A549 (cell line): ENCODE measurements at regions not wholly inside any gene's neighbourhood (a gene's known extent, or its start where the extent isn't known, plus 50 kb on each side); places are given as distances from the start of the nearest gene placed in this dataset.

Experiments used
- ATAC-seq, 2 experiments: fragments of 200-7000 bp in 1 of 2; fragments of >200 bp in 1 of 2; cut with Nextera tagmentation in 1 of 2; cut with Tn5 transposase in 1 of 2; 3 replicates each; pipeline versions ENCODE4 v1.8.0 to v1.9.1; 2018 to 2020; ENCODE audit warnings: mild to moderate bottlenecking in 1 of 2, moderate library complexity in 1 of 2
- CTCF ChIA-PET: fragments of 300-600 bp; sonication (Branson Sonifier 250); formaldehyde crosslinking; extraction: SDS; loops from one replicate; lab custom pipeline; 2021; ENCODE audit warnings: antibody characterized with exemption, inconsistent platforms; lab: Yijun Ruan, JAX
- POLR2A ChIA-PET: fragments of 350-600 bp; formaldehyde crosslinking; extraction: SDS; loops from one replicate; lab custom pipeline; 2021; ENCODE audit warnings: antibody characterized with exemption, inconsistent platforms; lab: Yijun Ruan, JAX
- DNase-seq, 2 experiments: peaks; one replicate each; pipeline versions ENCODE4 v3.0.0 to v3.0.0-alpha.2; 2011 to 2016; ENCODE audit warnings: low read depth in 1 of 2, low spot score in 1 of 2
- FAIRE-seq: peaks from 2 replicates; lab custom pipeline; 2011; peaks lifted over from hg19 to GRCh38; lab: Jason Lieb, UNC
- H3K27ac ChIP-seq, 2 experiments: fragments of >200 bp; sonication (Bioruptor Twin); formaldehyde crosslinking; 3 replicates each; pipeline ENCODE4 v1.5.1; 2016 to 2017
- H3K4me1 ChIP-seq: fragments of >200 bp; sonication (Bioruptor Twin); formaldehyde crosslinking; 3 replicates; pipeline ENCODE4 v1.6.1; 2016
- H3K4me2 ChIP-seq: fragments of >200 bp; sonication (Bioruptor Twin); formaldehyde crosslinking; 3 replicates; pipeline ENCODE4 v1.6.1; 2016
- H3K4me3 ChIP-seq: fragments of >200 bp; sonication (Bioruptor Twin); formaldehyde crosslinking; 3 replicates; pipeline ENCODE4 v1.5.1; 2016
- H3K9me3 ChIP-seq: fragments of >200 bp; sonication (Bioruptor Twin); formaldehyde crosslinking; 3 replicates; pipeline ENCODE4 v1.6.1; 2016
- CEBPB ChIP-seq, 2 experiments: fragments of >200 bp in 1 of 2; sonication (Bioruptor Twin) in 1 of 2; formaldehyde crosslinking in 1 of 2; IDR thresholded peaks; 2 replicates each; pipeline ENCODE4 v1.6.1; 2012 to 2016
- ESRRA ChIP-seq: fragments of 150-350 bp; IDR thresholded peaks from 2 replicates; pipeline ENCODE4 v1.6.1; 2014; ENCODE audit warnings: mild to moderate bottlenecking, low read length, borderline replicate concordance
- FOSB ChIP-seq: fragments of 250-450 bp; sonication (Bioruptor Pico); IDR thresholded peaks from 2 replicates; pipeline ENCODE4 v1.5.0; 2020; ENCODE audit warnings: mild to moderate bottlenecking, moderate library complexity
- FOSL2 ChIP-seq, 2 experiments: fragments of 450-650 bp in 1 of 2; fragments of >200 bp in 1 of 2; sonication (Bioruptor Twin) in 1 of 2; formaldehyde crosslinking; IDR thresholded peaks; 2 replicates each; pipeline versions ENCODE4 v1.5.0 to v1.6.1; 2016 to 2020; ENCODE audit warnings: mild to moderate bottlenecking in 1 of 2, moderate library complexity in 1 of 2
- HDAC2 ChIP-seq: fragments of 200-600 bp; sonication (generic); IDR thresholded peaks from 2 replicates; pipeline ENCODE4 v1.6.1; 2016
- JUN ChIP-seq, 2 experiments: fragments of >200 bp; sonication (Bioruptor Twin); formaldehyde crosslinking; IDR thresholded peaks; 2 replicates in 1 of 2; 3 replicates in 1 of 2; pipeline ENCODE4 v1.6.1; 2016 to 2017
- KDM5A ChIP-seq: fragments of 200-600 bp; sonication (generic); IDR thresholded peaks from 2 replicates; pipeline ENCODE4 v1.6.1; 2016; ENCODE audit warnings: antibody characterized with exemption, mild to moderate bottlenecking
- MAFK ChIP-seq: fragments of 450-650 bp; IDR thresholded peaks from 2 replicates; pipeline ENCODE4 v1.6.1; 2014; ENCODE audit not compliant: partially characterized antibody
- MYC ChIP-seq: IDR thresholded peaks from 2 replicates; pipeline ENCODE4 v1.6.1; 2012; ENCODE audit warnings: mild to moderate bottlenecking, inconsistent platforms, low read length, improper control_type of control experiment, borderline replicate concordance
- NFE2L2 ChIP-seq: fragments of 150-350 bp; conservative IDR thresholded peaks from 2 replicates; pipeline ENCODE4 v1.6.1; 2014; ENCODE audit warnings: low read length
- NR3C1 ChIP-seq: fragments of >200 bp; sonication (Bioruptor Twin); formaldehyde crosslinking; IDR thresholded peaks from 3 replicates; pipeline ENCODE4 v1.6.1; 2017
- PHF8 ChIP-seq: fragments of 200-600 bp; sonication (generic); IDR thresholded peaks from 2 replicates; pipeline ENCODE4 v1.6.1; 2016; ENCODE audit warnings: low read depth, mild to moderate bottlenecking, antibody characterized with exemption, moderate library complexity, borderline replicate concordance
- POLR2A ChIP-seq: IDR thresholded peaks from 2 replicates; pipeline ENCODE4 v1.6.1; 2012; ENCODE audit warnings: mild to moderate bottlenecking, low read length
- POLR2AphosphoS2 ChIP-seq: conservative IDR thresholded peaks from 2 replicates; pipeline ENCODE4 v1.6.1; 2012; ENCODE audit warnings: low read length, improper control_type of control experiment, inconsistent platforms
- RCOR1 ChIP-seq: fragments of 150-350 bp; IDR thresholded peaks from 2 replicates; pipeline ENCODE4 v1.6.1; 2014; ENCODE audit warnings: antibody characterized with exemption, low read length, low read depth
- SMC3 ChIP-seq: fragments of >200 bp; sonication (Bioruptor Twin); formaldehyde crosslinking; IDR thresholded peaks from 3 replicates; pipeline ENCODE4 v1.6.1; 2018; ENCODE audit warnings: inconsistent platforms
- ZC3H11A ChIP-seq: fragments of 450-650 bp; IDR thresholded peaks from 2 replicates; pipeline ENCODE4 v1.6.1; 2014; ENCODE audit warnings: antibody characterized with exemption, mild to moderate bottlenecking
- WGBS: methylation state at CpG from one replicate; pipeline ENCODE4 v1.1.6; 2017; ENCODE audit errors: missing lambda C conversion rate; 5-methylcytosine and 5-hydroxymethylcytosine counted together
- TF ChIP-seq, protein P1 (sequence below): IDR thresholded peaks from 2 replicates; pipeline ENCODE4 v1.6.1; 2012
- TF ChIP-seq, protein P2 (sequence below): fragments of 250-450 bp; sonication (Bioruptor Pico); IDR thresholded peaks from 2 replicates; pipeline ENCODE4 v1.5.0; 2021; ENCODE audit warnings: mild to moderate bottlenecking, moderate library complexity, borderline replicate concordance
- TF ChIP-seq, protein P3 (sequence below): IDR thresholded peaks from 2 replicates; pipeline ENCODE4 v1.6.1; 2012
- TF ChIP-seq, protein P4 (sequence below): fragments of >200 bp; sonication (Bioruptor Twin); formaldehyde crosslinking; IDR thresholded peaks from 3 replicates; pipeline ENCODE4 v1.5.1; 2016

DNA sequence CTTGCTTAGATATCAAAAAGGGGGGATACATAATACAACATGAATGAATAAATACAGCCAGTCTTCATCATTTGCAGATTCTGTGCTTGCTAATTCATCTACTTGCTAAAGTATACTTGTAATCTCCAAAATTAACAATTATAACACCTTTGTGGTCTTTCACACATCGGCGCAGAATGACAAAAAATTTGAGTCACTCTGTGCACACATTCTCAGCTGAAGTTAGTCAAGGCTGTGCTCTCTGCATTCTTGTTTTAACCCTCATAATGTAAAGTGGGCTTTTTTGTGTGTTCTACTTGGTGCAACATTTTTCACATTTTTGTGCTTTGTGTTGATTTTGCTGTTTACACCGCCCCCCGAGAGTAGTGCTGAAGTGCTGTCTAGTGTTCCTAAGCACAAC lies 65.8 kb upstream of the GPRIN3 start:
- 92% methylated on average over 4 of the region's 4 CpGs for WGBS
- H3K9me3 ChIP-seq = no peaks in the 10 kb centered on the region
- FAIRE-seq (no peak), ATAC-seq (no peak), DNase-seq (no peak)
- H3K4me3 ChIP-seq = no peak overlapping the region
- H3K27ac ChIP-seq = no peak overlapping the region
- no peak overlapping the region for H3K4me2 ChIP-seq
- ChIA-PET POLR2A (no interaction called here), CTCF (no interaction called here)
- H3K4me1 ChIP-seq = no peaks in the 10 kb centered on the region
- TF ChIP-seq KDM5A (no peak), CEBPB (IDR thresholded peaks at IDR 0.05) (no peak), PHF8 (no peak), FOSL2 (IDR thresholded peaks at IDR 0.05) (no peak), FOSL2 (CRISPR knock-in tag; IDR thresholded peaks at IDR 0.05) (no peak), POLR2AphosphoS2 (no peak), ESRRA (no peak), HDAC2 (no peak), NR3C1 (no peak)
- TF ChIP-seq, protein P1, sequence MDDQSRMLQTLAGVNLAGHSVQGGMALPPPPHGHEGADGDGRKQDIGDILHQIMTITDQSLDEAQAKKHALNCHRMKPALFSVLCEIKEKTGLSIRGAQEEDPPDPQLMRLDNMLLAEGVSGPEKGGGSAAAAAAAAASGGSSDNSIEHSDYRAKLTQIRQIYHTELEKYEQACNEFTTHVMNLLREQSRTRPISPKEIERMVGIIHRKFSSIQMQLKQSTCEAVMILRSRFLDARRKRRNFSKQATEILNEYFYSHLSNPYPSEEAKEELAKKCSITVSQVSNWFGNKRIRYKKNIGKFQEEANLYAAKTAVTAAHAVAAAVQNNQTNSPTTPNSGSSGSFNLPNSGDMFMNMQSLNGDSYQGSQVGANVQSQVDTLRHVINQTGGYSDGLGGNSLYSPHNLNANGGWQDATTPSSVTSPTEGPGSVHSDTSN = no peak
- TF ChIP-seq, protein P2, sequence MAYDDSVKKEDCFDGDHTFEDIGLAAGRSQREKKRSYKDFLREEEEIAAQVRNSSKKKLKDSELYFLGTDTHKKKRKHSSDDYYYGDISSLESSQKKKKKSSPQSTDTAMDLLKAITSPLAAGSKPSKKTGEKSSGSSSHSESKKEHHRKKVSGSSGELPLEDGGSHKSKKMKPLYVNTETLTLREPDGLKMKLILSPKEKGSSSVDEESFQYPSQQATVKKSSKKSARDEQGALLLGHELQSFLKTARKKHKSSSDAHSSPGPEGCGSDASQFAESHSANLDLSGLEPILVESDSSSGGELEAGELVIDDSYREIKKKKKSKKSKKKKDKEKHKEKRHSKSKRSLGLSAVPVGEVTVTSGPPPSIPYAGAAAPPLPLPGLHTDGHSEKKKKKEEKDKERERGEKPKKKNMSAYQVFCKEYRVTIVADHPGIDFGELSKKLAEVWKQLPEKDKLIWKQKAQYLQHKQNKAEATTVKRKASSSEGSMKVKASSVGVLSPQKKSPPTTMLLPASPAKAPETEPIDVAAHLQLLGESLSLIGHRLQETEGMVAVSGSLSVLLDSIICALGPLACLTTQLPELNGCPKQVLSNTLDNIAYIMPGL (CRISPR knock-in tag) = no peak
- TF ChIP-seq, protein P3, sequence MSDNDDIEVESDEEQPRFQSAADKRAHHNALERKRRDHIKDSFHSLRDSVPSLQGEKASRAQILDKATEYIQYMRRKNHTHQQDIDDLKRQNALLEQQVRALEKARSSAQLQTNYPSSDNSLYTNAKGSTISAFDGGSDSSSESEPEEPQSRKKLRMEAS = no peak

DNA sequence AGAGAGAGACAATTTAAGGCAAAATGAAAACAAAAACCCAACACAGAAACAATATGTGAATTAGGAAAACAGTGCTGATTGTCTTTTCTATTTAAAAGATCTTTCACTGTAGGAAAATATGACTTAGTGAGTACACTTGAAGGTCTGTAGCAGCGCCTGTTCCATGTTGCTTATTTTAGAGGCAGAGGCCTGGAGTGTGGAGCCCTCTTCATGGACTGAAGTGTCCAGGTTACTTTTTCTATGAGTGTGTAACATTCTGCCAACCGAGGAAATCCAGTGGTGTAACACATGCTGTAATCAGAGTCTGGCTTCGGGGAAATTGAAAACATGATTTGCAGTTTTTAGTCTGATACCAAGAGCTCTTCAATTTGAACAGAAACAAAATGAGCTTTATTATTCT lies 64.0 kb upstream of the GPRIN3 start:
- Histone ChIP-seq H3K4me1 (no peaks in the 10 kb centered on the region), H3K4me3 (no peak overlapping the region), H3K4me2 (no peak overlapping the region), H3K27ac (no peak overlapping the region), H3K9me3 (no peaks in the 10 kb centered on the region)
- CTCF ChIA-PET = no interaction called here
- POLR2A ChIA-PET = no interaction called here
- DNase-seq (no peak), FAIRE-seq (no peak)
- TF ChIP-seq JUN (IDR thresholded peaks at IDR 0.05) (no peak), SMC3 (no peak), NFE2L2 (no peak), FOSB (no peak), POLR2A (no peak), MAFK (no peak)
- TF ChIP-seq, protein P2 (CRISPR knock-in tag) = no peak
- TF ChIP-seq, all 56 proteins: peak for 0
- WGBS = 57% methylated on average over 3 of the region's 3 CpGs
- ATAC-seq = no peak

DNA sequence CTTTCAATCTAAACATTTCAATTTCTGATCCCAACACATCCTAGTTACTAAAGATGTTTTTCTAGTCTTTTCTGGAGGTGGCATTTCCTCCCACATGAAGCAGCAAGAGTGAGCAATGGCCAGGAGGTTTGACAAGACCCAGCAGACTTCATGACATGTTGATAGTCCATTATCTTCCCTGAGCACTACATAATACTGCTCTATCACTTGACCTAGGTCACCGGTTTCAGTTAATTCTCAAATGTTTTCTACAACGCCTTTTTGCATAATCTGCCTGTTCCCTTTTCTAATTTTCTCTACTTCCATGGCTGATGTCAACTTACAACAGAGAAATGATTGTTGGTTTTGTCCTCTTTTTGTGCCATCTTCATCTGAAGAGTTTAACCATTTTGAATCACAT lies 62.0 kb upstream of the GPRIN3 start:
- no peaks in the 10 kb centered on the region for H3K9me3 ChIP-seq
- DNase-seq = no peak
- 40% methylated on average over 2 of the region's 2 CpGs for WGBS
- H3K4me1 ChIP-seq = no peaks in the 10 kb centered on the region
- TF ChIP-seq PHF8 (no peak), RCOR1 (no peak), POLR2AphosphoS2 (no peak), MYC (no peak), NR3C1 (no peak), FOSB (no peak), ZC3H11A (no peak)
- TF ChIP-seq, protein P4, sequence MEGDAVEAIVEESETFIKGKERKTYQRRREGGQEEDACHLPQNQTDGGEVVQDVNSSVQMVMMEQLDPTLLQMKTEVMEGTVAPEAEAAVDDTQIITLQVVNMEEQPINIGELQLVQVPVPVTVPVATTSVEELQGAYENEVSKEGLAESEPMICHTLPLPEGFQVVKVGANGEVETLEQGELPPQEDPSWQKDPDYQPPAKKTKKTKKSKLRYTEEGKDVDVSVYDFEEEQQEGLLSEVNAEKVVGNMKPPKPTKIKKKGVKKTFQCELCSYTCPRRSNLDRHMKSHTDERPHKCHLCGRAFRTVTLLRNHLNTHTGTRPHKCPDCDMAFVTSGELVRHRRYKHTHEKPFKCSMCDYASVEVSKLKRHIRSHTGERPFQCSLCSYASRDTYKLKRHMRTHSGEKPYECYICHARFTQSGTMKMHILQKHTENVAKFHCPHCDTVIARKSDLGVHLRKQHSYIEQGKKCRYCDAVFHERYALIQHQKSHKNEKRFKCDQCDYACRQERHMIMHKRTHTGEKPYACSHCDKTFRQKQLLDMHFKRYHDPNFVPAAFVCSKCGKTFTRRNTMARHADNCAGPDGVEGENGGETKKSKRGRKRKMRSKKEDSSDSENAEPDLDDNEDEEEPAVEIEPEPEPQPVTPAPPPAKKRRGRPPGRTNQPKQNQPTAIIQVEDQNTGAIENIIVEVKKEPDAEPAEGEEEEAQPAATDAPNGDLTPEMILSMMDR = no peak
- TF ChIP-seq, protein P1 = no peak
- H3K4me2 ChIP-seq = no peak overlapping the region
- FAIRE-seq = no peak
- no peak for ATAC-seq
- CTCF ChIA-PET = no interaction called here
- H3K4me3 ChIP-seq = no peak overlapping the region
- H3K27ac ChIP-seq = no peak overlapping the region
- POLR2A ChIA-PET = no interaction called here
